ENCODE measurements at regions not wholly inside any gene's neighbourhood (a gene's known extent, or its start where the extent isn't known, plus 50 kb on each side); places are given as distances from the start of the nearest gene placed in this dataset.

DNA sequence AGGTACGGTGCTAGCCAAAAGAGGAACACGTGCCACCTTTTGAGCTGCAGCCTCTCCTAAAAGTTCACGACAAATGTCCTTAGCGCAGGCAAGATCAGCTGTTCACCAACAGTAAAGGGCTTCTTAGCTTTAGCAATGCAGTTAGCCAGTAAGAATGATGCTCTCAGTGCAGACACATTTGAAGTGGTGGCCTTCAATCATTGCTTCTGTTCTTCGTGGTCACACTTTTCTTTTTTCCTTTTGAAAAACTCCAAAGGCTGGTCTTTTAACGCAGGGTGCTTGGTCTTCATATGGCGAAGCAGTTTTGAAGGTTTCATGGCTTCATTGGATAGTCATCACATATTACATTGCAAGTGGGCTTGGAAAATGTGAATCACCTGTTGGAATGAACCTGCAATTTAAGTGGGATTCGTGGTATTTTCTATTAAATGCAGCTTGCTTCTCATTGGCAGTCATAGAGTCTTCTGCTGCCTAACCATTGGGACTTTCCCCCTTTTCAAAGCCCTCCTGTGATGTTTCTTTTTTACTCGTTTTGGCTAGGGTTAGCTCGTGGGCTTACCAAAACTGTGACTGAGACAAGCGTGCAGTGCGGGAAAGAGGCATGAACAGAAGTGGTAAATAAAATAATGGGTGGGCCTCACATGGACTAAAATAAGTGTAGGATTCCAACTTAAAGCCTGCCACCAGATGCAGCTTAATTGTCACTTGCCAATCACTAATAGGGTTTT lies 100.9 kb downstream of the MRPL36 start:
- TF ChIP-seq, protein P1, sequence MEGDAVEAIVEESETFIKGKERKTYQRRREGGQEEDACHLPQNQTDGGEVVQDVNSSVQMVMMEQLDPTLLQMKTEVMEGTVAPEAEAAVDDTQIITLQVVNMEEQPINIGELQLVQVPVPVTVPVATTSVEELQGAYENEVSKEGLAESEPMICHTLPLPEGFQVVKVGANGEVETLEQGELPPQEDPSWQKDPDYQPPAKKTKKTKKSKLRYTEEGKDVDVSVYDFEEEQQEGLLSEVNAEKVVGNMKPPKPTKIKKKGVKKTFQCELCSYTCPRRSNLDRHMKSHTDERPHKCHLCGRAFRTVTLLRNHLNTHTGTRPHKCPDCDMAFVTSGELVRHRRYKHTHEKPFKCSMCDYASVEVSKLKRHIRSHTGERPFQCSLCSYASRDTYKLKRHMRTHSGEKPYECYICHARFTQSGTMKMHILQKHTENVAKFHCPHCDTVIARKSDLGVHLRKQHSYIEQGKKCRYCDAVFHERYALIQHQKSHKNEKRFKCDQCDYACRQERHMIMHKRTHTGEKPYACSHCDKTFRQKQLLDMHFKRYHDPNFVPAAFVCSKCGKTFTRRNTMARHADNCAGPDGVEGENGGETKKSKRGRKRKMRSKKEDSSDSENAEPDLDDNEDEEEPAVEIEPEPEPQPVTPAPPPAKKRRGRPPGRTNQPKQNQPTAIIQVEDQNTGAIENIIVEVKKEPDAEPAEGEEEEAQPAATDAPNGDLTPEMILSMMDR (IDR thresholded peaks at IDR 0.05): no peak
- no peak for TF ChIP-seq POLR2A (IDR thresholded peaks at IDR 0.05)
